ENCODE measurements at regions not wholly inside any gene's neighbourhood (a gene's known extent, or its start where the extent isn't known, plus 50 kb on each side); places are given as distances from the start of the nearest gene placed in this dataset.

DNA sequence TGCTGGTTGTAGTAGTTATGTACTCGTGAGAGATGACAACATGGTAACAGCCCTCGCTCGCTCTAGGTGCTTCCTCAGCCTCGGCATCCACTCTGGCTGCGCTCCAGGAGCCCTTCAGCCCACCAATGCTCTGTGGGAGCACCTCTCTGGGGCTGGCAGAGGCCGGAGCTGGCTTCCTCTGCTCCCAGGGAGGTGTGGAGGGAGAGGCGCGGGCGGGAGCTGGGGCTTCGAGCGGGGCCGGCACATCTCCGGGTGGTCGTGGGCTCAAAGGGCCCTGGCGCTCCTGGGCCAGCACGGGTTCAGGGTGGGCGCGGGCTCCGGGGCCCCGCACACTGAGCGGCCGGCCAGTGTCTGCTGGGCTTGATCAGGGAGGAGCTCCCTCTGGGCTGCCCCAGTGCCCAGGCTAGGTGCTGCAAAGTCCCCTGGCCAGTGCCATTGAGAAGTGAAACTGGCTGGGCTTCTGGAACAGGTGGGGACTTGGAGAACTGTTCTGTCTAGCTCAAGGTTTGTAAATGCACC, 1012.1 kb downstream of the CNTNAP5 start:
- intact Hi-C loops (cut with DNase I, micrococcal nuclease) = no loop called here
- DNase-seq = no peak
- no peak for ATAC-seq

DNA sequence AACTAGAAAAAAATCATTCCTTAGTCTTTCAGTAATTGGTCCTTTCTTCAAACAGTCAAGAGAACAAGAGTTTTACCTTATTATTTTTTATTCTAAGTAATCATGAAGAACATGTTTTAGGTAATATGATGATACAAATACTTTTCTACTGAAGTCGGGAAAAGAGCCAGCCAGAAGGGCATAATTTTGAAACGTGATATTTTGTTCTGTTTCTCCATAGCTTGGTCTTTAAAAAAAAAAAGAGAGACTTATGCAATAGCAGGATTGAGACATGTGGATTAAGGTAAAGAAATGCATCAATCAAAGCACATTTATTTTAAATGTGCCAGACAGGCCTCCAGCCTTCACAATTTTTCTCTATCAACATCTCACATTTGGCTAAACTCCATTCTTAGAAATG, 1016.8 kb downstream of the CNTNAP5 start:
- intact Hi-C loops (cut with DNase I, micrococcal nuclease) = no loop called here
- DNase-seq (no peak), ATAC-seq (no peak)

DNA sequence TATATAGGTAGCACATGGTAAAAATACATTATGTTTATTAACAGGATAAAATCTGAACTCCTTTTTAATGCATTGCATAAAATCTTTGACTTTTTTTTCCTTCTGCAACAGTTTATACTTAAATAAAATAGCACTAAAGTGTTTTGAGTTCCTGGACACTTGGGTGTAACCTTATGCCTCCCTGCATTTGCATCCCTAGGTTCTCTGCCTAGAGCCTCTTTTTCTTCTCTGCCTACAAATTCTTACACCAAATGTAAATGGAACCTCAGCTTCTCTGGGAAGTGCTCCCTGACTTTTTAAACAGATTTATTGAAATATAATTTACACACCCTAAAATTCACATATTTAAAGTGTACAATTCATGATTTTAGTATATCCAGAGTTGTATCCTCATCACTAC, 1017.6 kb downstream of the CNTNAP5 start:
- no peak for ATAC-seq
- intact Hi-C loops (cut with DNase I, micrococcal nuclease) = no loop called here
- DNase-seq = no peak

DNA sequence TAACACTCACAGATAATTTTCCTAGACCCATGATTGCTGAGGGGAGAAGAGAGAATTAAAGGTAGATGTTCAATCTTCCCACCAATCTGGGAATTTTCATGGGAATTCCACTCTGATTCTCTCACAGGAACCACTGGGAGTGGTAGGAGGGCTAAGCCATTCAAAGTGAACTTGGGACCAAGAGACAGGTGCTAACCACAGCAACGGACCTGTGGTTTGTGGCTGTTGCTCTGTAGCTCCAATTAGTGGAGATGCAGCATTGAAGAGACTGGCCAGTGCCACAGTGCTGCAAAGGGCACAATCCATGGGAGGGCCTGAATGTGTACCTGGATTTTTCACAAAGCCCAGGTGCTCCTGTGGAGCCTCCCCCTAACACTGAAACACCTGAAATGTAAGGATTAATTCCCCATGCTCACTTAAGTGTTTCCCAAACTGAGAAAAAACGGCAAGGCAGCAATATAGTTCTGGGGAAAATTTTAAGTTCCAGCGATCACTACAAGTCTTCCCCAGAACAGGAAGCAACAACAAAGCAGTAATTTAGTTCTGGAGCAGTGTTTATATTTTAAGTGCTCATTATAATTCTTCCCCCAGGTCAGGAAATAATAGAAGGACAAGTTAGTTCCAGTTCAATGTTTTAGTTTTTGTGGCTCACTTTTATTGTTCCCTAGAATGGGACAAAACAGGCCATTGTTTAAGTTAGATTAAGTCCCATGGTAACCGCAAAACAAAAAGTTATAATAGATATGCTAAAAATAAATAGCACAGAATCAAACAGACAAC, 1045.8 kb downstream of the CNTNAP5 start:
- ATAC-seq (no peak), DNase-seq (no peak)
- intact Hi-C loops (cut with DNase I, micrococcal nuclease) = no loop called here

DNA sequence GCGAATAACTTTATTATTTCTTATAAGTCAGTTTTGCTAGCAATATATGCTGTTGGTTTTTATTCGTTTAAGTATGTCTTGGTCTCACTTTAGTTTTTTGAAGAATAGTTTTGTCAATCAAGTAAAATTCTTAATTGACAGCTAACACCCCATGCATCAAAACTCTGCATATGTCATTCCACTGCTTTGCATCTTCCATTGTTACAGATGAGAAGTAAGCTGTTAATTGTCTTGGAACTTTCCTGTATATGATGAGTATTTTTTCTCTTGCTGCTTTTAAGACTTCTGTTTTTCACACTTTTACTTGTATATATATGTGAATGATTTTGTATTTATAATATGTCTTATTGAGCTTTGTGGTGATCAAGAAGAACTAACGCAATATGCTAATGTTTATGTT, 1048.4 kb downstream of the CNTNAP5 start:
- intact Hi-C loops (cut with DNase I, micrococcal nuclease) = no loop called here
- no peak for DNase-seq
- no peak for ATAC-seq

DNA sequence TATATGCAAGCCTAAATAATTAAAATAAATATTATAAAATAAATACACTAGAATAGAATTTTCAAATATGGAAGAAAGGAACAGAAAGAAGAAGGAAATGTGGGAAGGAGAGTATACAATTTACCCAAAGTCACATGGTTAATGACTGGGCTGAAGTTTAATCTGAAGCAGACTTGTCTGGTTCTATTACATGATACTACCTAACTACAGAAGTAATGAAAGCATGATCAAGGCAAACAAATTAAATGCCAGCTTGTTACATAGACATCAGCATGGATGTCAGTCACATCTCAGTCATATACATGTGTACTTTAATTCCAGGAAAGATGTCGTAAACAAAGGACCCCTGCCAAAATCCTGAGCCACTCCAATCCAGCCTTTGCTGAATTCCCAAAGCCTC, 1060.8 kb downstream of the CNTNAP5 start:
- DNase-seq (no peak), ATAC-seq (peak; percentile 58)
- intact Hi-C loops (cut with DNase I, micrococcal nuclease) = no loop called here

DNA sequence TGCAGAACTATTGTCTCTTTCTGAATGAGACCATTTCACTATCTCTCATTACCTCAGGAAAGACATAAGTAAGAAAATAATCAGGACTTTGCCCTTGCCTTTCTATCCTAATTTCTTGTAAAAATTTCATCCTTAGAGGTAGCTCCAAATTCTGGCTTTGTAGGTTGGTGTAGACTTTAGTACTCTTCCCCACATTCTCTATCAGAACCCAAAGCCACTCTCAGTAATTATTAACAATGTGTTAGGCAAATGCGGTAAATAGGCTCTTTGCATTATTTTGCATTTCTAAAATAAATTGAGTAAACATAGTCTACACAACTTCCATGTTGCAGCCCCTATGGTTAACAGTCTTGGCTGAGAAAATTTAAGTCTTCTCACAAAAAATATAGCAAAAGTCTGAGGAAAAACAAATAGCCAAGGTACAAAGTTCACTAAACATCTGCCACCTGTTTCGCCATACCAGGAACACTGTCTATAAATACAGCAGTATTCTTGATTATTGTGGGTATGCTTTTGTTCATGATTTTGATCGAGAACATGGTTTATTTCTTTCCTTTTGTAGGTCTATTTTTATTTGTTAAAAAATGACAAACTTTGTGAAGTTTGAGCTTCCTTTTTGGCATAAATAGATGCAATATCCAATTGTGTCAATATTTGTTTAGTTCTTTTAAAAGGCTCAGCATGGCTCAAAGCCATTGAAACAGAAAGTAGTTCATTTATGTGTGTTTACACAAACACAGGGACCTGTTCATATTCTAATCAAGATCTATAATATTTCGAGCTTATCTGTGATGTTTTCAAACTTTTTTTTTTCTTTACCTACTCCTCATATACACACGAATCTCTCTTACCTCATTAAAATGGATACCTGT, 1061.5 kb downstream of the CNTNAP5 start:
- intact Hi-C loops (cut with DNase I, micrococcal nuclease) = no loop called here
- DNase-seq = no peak
- peak; percentile 92 for ATAC-seq

DNA sequence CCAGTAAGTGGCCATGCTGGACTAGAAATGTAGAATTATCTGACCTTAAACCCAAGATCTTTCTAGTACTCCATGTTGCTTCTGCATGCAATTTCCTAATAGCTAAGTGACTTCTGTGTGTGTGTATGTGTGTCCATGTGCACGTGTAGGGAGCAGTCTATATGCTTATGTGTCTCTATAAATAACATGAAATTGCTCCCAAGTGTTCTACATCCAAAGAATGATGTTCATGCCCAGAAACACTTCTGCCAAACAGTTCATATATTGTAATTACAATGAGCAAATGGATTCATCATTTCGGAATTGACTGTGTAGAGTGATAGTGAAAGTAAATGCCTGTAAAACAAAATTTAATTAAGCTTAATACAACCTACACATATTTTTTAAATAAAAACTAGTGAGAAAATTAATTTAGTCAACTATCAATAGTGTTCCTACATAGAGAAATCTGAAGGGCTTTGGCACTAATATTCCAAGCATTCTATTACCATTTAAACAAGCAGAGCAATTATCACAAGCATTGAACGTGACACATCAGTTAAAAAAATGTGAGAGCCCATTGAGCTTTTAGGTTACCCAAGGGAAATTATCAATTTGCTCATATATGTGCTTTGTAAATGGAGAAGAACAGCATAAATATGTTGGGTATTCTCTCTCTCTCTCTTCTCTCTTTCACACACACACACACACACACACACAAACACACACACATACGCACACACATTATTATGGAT, 1067.4 kb downstream of the CNTNAP5 start:
- intact Hi-C loops (cut with DNase I, micrococcal nuclease) = no loop called here
- ATAC-seq (no peak), DNase-seq (no peak)

DNA sequence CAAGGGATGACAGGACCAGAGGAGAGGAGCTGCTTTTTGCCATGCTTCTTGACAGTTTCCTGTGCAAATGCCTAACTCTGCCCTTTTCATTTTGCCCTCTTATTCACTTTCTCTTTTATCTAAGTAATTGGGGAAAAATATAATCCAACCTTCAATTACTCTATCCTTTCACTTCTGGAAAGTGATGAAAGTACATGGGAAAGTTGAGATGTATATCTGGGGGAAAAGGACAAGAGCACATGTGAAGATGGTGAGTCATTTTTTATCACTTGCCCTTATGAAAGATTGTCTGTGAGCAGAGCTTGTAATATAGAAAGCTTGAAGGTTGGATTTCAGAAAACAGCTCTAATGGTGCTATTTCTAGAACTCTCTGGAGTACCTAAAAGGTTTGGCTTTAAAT, 1070.7 kb downstream of the CNTNAP5 start:
- DNase-seq (no peak), ATAC-seq (no peak)
- intact Hi-C loops (cut with DNase I, micrococcal nuclease) = no loop called here

DNA sequence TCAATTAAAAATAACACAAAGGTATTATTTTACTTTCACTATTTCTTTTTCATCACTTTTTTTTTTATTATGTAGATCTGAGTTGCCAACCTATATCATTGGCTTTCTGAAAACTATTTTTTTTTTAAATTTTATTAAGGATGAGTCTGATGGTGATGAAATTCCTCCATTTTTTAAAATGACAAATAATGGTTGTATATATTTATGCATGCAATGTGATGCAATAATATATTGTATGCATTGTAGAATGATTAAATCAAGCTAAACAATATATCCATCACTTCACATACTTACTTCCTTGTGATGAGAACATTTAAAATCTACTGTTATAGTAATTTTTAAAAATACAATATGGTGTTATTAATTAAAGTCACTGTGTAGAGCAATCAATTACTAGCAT, 1081.6 kb downstream of the CNTNAP5 start:
- no peak for DNase-seq
- ATAC-seq = no peak
- intact Hi-C loops (cut with DNase I, micrococcal nuclease) = no loop called here

DNA sequence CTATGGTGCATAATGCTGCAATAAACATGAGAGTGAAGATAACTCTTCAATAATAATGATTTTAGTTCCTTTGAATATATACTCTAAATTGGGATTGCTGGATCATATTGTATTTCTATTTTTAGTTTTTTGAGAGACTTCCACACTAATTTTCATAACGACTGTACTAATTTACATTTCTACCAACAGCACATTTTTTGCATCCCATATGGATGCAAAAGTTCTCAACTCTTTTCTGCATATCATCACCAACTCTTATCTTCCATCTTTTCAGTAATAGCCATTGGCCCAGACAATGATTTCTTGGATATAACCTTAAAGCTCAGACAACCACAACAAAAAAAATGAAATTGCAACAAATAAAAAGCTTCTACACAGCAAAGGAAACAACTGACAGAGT, 1082.4 kb downstream of the CNTNAP5 start:
- intact Hi-C loops (cut with DNase I, micrococcal nuclease) = no loop called here
- DNase-seq (no peak), ATAC-seq (no peak)

DNA sequence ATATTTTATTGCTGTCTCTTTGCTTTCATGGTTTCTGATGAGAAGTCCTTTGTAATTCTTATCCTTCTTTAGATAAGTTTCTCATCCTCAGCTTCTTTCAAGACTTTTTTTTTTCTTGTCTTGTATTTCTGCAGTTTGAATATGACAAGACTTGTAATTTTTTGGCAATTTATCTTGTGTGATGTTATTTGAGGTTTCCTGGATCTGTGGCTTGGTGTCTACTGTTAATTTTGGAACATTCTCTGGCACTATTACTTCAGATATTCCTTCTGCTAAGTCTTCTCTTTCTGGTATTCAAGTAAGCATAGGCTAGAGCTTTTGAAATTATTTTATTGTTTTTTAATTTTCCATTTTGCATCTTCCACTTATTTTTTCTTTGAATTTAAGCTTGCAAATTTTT, 1083.2 kb downstream of the CNTNAP5 start:
- ATAC-seq (no peak), DNase-seq (no peak)
- intact Hi-C loops (cut with DNase I, micrococcal nuclease) = no loop called here

DNA sequence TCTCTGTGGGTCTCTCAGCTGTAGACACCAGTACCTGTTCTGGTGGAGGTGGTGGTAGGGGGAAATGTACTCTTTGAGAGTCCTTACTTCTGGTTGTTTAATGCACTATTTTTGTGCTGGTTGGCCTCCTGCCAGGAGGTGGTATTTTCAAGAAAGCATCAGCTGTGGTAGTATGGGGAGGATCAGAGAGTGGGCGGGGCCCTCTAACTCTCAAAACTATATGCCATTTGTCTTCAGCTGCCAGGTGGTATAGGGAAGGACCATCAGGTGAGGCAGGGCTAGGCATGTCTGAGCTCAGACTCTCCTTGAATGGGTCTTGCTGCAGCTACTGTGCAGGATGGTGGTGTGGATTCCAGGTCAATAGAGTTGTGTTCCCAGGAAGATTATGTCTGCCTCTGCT, 1100.8 kb downstream of the CNTNAP5 start:
- ATAC-seq (no peak), DNase-seq (no peak)
- intact Hi-C loops (cut with DNase I, micrococcal nuclease) = no loop called here

DNA sequence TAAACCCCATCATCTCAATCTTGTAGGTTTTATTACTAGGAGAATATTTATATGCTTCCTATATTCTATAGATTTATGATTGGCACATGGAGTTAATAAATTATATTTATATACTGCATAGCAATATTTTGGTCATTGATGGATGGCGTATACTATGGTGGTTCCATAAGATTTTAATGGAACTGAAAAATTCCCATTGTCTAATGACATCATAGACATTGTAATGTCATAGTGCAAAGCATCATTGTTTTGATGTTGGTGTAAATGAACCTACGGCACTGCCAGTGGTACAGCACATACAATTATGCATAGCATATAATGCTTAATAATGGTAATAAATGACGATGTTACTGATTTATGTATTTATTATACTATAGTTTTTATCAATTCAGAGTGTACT, 1135.9 kb downstream of the CNTNAP5 start:
- intact Hi-C loops (cut with DNase I, micrococcal nuclease) = no loop called here
- ATAC-seq = no peak
- DNase-seq = no peak

DNA sequence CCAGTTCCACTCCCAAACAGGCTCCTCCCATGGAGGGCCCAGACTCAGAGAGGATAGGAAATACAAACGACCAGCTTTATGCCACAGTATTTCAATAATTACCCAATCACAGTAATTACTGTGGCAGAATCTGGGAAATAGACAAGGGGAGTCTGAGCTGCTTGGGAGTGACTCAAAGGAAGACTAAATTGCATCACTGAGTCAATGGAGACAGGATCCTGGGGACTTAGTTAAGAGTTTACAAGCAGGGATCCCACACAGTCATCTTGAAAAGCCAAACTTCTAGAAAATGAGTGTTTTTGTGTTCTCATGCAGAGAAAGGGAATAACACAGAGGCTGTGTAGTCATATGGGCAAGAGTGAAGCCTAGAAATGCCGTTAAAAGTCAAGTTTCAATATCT, 1142.1 kb downstream of the CNTNAP5 start:
- intact Hi-C loops (cut with DNase I, micrococcal nuclease) = no loop called here
- ATAC-seq (no peak), DNase-seq (no peak)

DNA sequence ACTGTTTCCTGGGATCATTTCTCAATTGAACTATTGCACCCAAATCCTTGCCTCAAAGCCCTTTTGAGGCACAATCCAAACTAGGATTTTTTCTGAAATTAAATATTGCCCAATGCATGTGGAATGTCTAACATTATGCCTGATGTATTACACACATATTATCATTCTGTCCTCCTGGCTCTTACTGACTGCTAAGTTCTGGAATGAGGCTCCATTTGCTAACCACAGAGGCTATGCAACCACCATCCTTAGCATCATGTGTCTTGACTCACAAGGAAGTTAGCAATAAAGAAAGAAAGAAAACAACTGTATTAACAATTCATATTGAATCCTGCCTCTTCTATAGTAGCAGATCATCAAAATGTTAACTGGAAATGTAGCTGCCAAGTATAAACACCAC, 1142.7 kb downstream of the CNTNAP5 start:
- intact Hi-C loops (cut with DNase I, micrococcal nuclease) = no loop called here
- DNase-seq = no peak
- no peak for ATAC-seq

DNA sequence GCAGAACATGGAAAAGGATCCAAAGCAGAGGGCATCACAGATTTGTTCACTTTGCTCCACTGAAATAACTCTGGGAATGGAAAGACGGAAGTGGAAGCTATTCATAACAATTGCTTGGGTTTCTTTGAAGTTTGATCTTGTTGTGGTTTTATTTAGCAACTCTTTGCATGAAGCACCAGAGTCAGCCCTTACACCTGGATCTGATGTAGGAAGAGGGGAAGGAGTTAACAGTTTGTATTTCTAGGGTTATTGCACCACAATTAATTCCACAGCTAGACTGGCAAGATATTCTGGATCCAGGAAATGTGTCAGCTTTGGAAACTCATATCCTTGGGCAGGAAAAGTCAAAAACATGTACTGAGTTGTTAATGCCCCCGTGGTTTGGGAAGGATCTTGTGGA, 1143.4 kb downstream of the CNTNAP5 start:
- intact Hi-C loops (cut with DNase I, micrococcal nuclease) = no loop called here
- ATAC-seq (no peak), DNase-seq (no peak)

DNA sequence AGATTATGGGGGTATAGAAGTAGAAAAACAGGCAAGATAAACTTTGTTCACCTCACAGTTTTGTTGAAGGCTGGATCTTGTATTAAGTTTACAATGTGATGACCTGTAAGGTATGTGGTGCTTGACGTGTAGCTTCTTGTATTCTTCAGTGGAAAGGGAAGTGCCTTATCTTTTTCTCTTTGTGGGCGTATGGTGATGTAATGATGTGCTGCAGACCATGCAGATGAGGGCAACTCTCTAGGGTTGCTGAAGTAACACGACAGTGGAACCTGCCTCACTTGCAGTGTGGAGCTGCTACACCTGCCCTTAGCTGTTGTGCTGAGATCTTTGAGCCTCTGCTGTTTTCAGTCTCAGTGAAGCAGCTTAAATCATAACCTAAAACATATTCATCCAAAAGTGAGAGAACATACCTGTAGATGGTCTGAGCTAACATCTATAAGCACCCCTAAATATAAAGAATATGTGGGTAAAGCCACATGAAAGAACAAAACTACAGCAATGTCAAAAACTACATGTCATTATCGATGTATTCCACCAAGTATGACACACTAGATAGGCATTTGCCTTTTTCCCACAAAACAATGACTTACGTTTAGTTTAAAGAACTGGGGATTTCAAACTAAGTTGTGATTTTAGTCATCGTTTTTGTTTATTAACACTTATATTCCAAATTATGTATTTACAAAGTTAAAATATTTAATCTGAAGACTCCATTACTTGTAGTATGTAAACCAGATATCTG, 1144.1 kb downstream of the CNTNAP5 start:
- DNase-seq = no peak
- no peak for ATAC-seq
- intact Hi-C loops (cut with DNase I, micrococcal nuclease) = no loop called here

DNA sequence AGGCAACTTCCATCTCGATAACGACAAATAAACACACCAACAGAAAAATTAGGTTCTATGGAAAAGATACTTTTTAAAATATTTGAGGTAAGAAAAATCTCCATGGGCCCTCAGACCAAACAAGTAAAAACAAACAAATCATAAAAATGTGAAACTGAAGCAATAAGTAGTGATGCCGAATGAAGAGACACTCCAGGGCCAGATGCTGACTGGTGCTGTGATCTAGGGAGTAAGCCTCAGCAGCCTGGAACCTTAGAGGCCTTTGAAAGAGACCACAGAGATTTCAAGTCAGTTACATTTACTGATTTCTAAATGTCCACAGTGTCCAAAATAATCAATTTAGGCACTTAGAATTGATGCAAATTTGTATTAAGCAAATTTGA, 1144.7 kb downstream of the CNTNAP5 start:
- intact Hi-C loops (cut with DNase I, micrococcal nuclease) = no loop called here
- ATAC-seq (no peak), DNase-seq (no peak)
